ENCODE measurements at regions not wholly inside any gene's neighbourhood (a gene's known extent, or its start where the extent isn't known, plus 50 kb on each side); places are given as distances from the start of the nearest gene placed in this dataset.
"Not testable (repeated sequence)": the region's sequence is repeated elsewhere in the genome, so short reads cannot be mapped to it uniquely, and the experiment has no call there.

GRCh38 chr2:91579555-91579954 lies 2888.1 kb downstream of the RPIA start:
- not testable (repeated sequence) for H3K27me3 ChIP-seq (ENCODE audit: control insufficient read depth in 1 of 2, insufficient read depth in 2 of 2, low read length in 2 of 2); H3K4me1 ChIP-seq (ENCODE audit: control insufficient read depth in 2 of 2, insufficient read depth in 2 of 2, low read length in 1 of 2); H3K27ac ChIP-seq (ENCODE audit: low read depth in 2 of 2, low read length in 1 of 2); H3K36me3 ChIP-seq (ENCODE audit: control insufficient read depth in 2 of 2, insufficient read depth in 2 of 2, low read length in 1 of 2); H3K4me3 ChIP-seq (ENCODE audit: low read depth in 1 of 2, low read length in 2 of 2); H3K9me3 ChIP-seq (ENCODE audit: control insufficient read depth in 2 of 2, insufficient read depth in 1 of 2, low read depth in 1 of 2, low read length in 1 of 2)
- 63 to 74% methylated on average over 3 of the region's 3 CpGs for WGBS, 2 donors

DNA sequence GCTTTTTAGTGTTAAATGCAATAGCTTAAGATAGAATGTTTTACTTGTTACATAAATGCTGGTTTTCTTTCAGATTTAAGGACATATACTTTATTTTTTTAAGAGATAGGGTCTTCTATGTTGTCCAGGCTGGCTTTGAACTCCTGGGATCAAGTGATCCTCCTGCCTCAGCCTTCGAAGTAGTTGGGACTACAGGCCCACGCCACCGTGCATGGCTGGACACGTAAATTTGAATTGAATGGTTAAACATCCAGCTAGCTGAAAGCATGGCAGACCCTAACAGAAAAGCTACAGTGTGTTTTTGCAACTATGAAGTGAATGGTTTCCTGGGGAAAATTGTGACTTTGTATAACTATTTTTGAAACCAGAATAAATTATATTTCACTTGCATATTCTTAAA lies 2888.6 kb downstream of the RPIA start:
- not testable (repeated sequence) for H3K9me3 ChIP-seq (ENCODE audit: control insufficient read depth in 2 of 2, insufficient read depth in 1 of 2, low read depth in 1 of 2, low read length in 1 of 2); H3K27ac ChIP-seq (ENCODE audit: low read depth in 2 of 2, low read length in 1 of 2); H3K36me3 ChIP-seq (ENCODE audit: control insufficient read depth in 2 of 2, insufficient read depth in 2 of 2, low read length in 1 of 2); H3K27me3 ChIP-seq (ENCODE audit: control insufficient read depth in 1 of 2, insufficient read depth in 2 of 2, low read length in 2 of 2); H3K4me3 ChIP-seq (ENCODE audit: low read depth in 1 of 2, low read length in 2 of 2); H3K4me1 ChIP-seq (ENCODE audit: control insufficient read depth in 2 of 2, insufficient read depth in 2 of 2, low read length in 1 of 2)
- 79 to 84% methylated on average over 4 of the region's 4 CpGs for WGBS, 2 donors

DNA sequence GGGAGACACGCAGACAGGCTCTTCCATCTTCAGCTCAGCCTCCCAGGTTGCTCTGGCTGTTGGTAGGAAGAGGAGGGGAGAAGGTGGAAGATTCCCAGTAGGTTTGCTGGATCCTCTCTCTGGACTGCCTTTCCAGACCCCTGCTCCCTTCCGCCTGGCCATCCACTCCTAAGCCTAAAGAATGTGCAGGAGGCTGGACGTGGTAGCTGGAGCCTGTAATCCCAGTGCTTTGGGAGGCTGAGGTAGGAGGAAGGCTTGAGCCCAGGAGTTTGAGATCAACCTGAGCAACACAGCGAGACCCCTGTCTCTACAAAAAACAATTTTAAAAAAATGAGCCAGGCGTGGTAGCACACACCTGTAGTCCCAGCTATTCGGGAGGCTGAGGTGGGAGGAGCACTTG lies 2895.6 kb downstream of the RPIA start:
- H3K4me1 ChIP-seq (ENCODE audit: control insufficient read depth in 2 of 2, insufficient read depth in 2 of 2, low read length in 1 of 2); H3K27me3 ChIP-seq (ENCODE audit: control insufficient read depth in 1 of 2, insufficient read depth in 2 of 2, low read length in 2 of 2); H3K4me3 ChIP-seq (ENCODE audit: low read depth in 1 of 2, low read length in 2 of 2); H3K9me3 ChIP-seq (ENCODE audit: control insufficient read depth in 2 of 2, insufficient read depth in 1 of 2, low read depth in 1 of 2, low read length in 1 of 2); H3K27ac ChIP-seq (ENCODE audit: low read depth in 2 of 2, low read length in 1 of 2); H3K36me3 ChIP-seq (ENCODE audit: control insufficient read depth in 2 of 2, insufficient read depth in 2 of 2, low read length in 1 of 2): not testable (repeated sequence)
- 76 to 79% methylated on average over 6 of the region's 6 CpGs for WGBS, 2 donors

- H3K36me3 ChIP-seq (ENCODE audit: control insufficient read depth in 2 of 2, insufficient read depth in 2 of 2, low read length in 1 of 2); H3K4me1 ChIP-seq (ENCODE audit: control insufficient read depth in 2 of 2, insufficient read depth in 2 of 2, low read length in 1 of 2); H3K9me3 ChIP-seq (ENCODE audit: control insufficient read depth in 2 of 2, insufficient read depth in 1 of 2, low read depth in 1 of 2, low read length in 1 of 2); H3K27me3 ChIP-seq (ENCODE audit: control insufficient read depth in 1 of 2, insufficient read depth in 2 of 2, low read length in 2 of 2); H3K27ac ChIP-seq (ENCODE audit: low read depth in 2 of 2, low read length in 1 of 2); H3K4me3 ChIP-seq (ENCODE audit: low read depth in 1 of 2, low read length in 2 of 2): not testable (repeated sequence)
- 84 to 90% methylated on average over 17 of the region's 17 CpGs for WGBS, 2 donors
Observed at GRCh38 chr2:91587908-91588535, 2896.5 kb downstream of the RPIA start.

- H3K27ac ChIP-seq (ENCODE audit: low read depth in 2 of 2, low read length in 1 of 2); H3K9me3 ChIP-seq (ENCODE audit: control insufficient read depth in 2 of 2, insufficient read depth in 1 of 2, low read depth in 1 of 2, low read length in 1 of 2); H3K36me3 ChIP-seq (ENCODE audit: control insufficient read depth in 2 of 2, insufficient read depth in 2 of 2, low read length in 1 of 2); H3K27me3 ChIP-seq (ENCODE audit: control insufficient read depth in 1 of 2, insufficient read depth in 2 of 2, low read length in 2 of 2); H3K4me3 ChIP-seq (ENCODE audit: low read depth in 1 of 2, low read length in 2 of 2); H3K4me1 ChIP-seq (ENCODE audit: control insufficient read depth in 2 of 2, insufficient read depth in 2 of 2, low read length in 1 of 2): not testable (repeated sequence)
- 73 to 87% methylated on average over 36 of the region's 36 CpGs for WGBS, 2 donors
Observed at GRCh38 chr2:91588782-91589223, 2897.3 kb downstream of the RPIA start.

GRCh38 chr2:91589454-91590328 lies 2898.2 kb downstream of the RPIA start:
- H3K9me3 ChIP-seq (ENCODE audit: control insufficient read depth in 2 of 2, insufficient read depth in 1 of 2, low read depth in 1 of 2, low read length in 1 of 2); H3K4me1 ChIP-seq (ENCODE audit: control insufficient read depth in 2 of 2, insufficient read depth in 2 of 2, low read length in 1 of 2); H3K36me3 ChIP-seq (ENCODE audit: control insufficient read depth in 2 of 2, insufficient read depth in 2 of 2, low read length in 1 of 2); H3K27me3 ChIP-seq (ENCODE audit: control insufficient read depth in 1 of 2, insufficient read depth in 2 of 2, low read length in 2 of 2); H3K4me3 ChIP-seq (ENCODE audit: low read depth in 1 of 2, low read length in 2 of 2); H3K27ac ChIP-seq (ENCODE audit: low read depth in 2 of 2, low read length in 1 of 2): not testable (repeated sequence)
- 14 to 20% methylated on average over 52 to 60 of the region's 65 CpGs for WGBS, 2 donors

GRCh38 chr2:91590381-91590780 lies 2898.9 kb downstream of the RPIA start:
- not testable (repeated sequence) for H3K4me3 ChIP-seq (ENCODE audit: low read depth in 1 of 2, low read length in 2 of 2); H3K4me1 ChIP-seq (ENCODE audit: control insufficient read depth in 2 of 2, insufficient read depth in 2 of 2, low read length in 1 of 2); H3K27ac ChIP-seq (ENCODE audit: low read depth in 2 of 2, low read length in 1 of 2); H3K36me3 ChIP-seq (ENCODE audit: control insufficient read depth in 2 of 2, insufficient read depth in 2 of 2, low read length in 1 of 2); H3K9me3 ChIP-seq (ENCODE audit: control insufficient read depth in 2 of 2, insufficient read depth in 1 of 2, low read depth in 1 of 2, low read length in 1 of 2); H3K27me3 ChIP-seq (ENCODE audit: control insufficient read depth in 1 of 2, insufficient read depth in 2 of 2, low read length in 2 of 2)
- 86 to 93% methylated on average over 11 to 12 of the region's 12 CpGs for WGBS, 2 donors

- not testable (repeated sequence) for H3K27ac ChIP-seq (ENCODE audit: low read depth in 2 of 2, low read length in 1 of 2); H3K4me3 ChIP-seq (ENCODE audit: low read depth in 1 of 2, low read length in 2 of 2); H3K9me3 ChIP-seq (ENCODE audit: control insufficient read depth in 2 of 2, insufficient read depth in 1 of 2, low read depth in 1 of 2, low read length in 1 of 2); H3K4me1 ChIP-seq (ENCODE audit: control insufficient read depth in 2 of 2, insufficient read depth in 2 of 2, low read length in 1 of 2); H3K36me3 ChIP-seq (ENCODE audit: control insufficient read depth in 2 of 2, insufficient read depth in 2 of 2, low read length in 1 of 2); H3K27me3 ChIP-seq (ENCODE audit: control insufficient read depth in 1 of 2, insufficient read depth in 2 of 2, low read length in 2 of 2)
- WGBS, 2 donors: 79 to 88% methylated on average over 6 of the region's 6 CpGs
Observed at GRCh38 chr2:91591066-91591465, 2899.6 kb downstream of the RPIA start.

- WGBS, 2 donors: 65 to 85% methylated on average over 6 to 7 of the region's 7 CpGs
- H3K27me3 ChIP-seq (ENCODE audit: control insufficient read depth in 1 of 2, insufficient read depth in 2 of 2, low read length in 2 of 2); H3K27ac ChIP-seq (ENCODE audit: low read depth in 2 of 2, low read length in 1 of 2); H3K9me3 ChIP-seq (ENCODE audit: control insufficient read depth in 2 of 2, insufficient read depth in 1 of 2, low read depth in 1 of 2, low read length in 1 of 2); H3K4me3 ChIP-seq (ENCODE audit: low read depth in 1 of 2, low read length in 2 of 2); H3K36me3 ChIP-seq (ENCODE audit: control insufficient read depth in 2 of 2, insufficient read depth in 2 of 2, low read length in 1 of 2); H3K4me1 ChIP-seq (ENCODE audit: control insufficient read depth in 2 of 2, insufficient read depth in 2 of 2, low read length in 1 of 2): not testable (repeated sequence)
Observed at GRCh38 chr2:91597436-91597835, 2906.0 kb downstream of the RPIA start.

GRCh38 chr2:91598519-91598918 lies 2907.0 kb downstream of the RPIA start:
- H3K36me3 ChIP-seq (ENCODE audit: control insufficient read depth in 2 of 2, insufficient read depth in 2 of 2, low read length in 1 of 2); H3K9me3 ChIP-seq (ENCODE audit: control insufficient read depth in 2 of 2, insufficient read depth in 1 of 2, low read depth in 1 of 2, low read length in 1 of 2); H3K27ac ChIP-seq (ENCODE audit: low read depth in 2 of 2, low read length in 1 of 2); H3K4me1 ChIP-seq (ENCODE audit: control insufficient read depth in 2 of 2, insufficient read depth in 2 of 2, low read length in 1 of 2); H3K27me3 ChIP-seq (ENCODE audit: control insufficient read depth in 1 of 2, insufficient read depth in 2 of 2, low read length in 2 of 2); H3K4me3 ChIP-seq (ENCODE audit: low read depth in 1 of 2, low read length in 2 of 2): not testable (repeated sequence)
- 81 to 83% methylated on average over 4 of the region's 4 CpGs for WGBS, 2 donors

Measured in esophagus (tissue), 2 donors.